Mammary epithelial cell (primary cell): ENCODE measurements at regions not wholly inside any gene's neighbourhood (a gene's known extent, or its start where the extent isn't known, plus 50 kb on each side); places are given as distances from the start of the nearest gene placed in this dataset.

ENCODE experiments used
- EZH2 ChIP-seq: IDR thresholded peaks from 2 replicates; pipeline ENCODE4 v1.6.1; 2012; ENCODE audit warnings: low read length, inconsistent platforms, borderline replicate concordance
- TF ChIP-seq, protein P1 (sequence below), 2 donors: IDR thresholded peaks in 1 of 2; conservative IDR thresholded peaks in 1 of 2; 2 replicates each; pipeline ENCODE4 v1.5.1; 2011 to 2012; ENCODE audit warnings: inconsistent platforms in 2 of 2, low read length in 2 of 2, mild to moderate bottlenecking in 2 of 2, control low read depth in 1 of 2, low read depth in 1 of 2; ENCODE audit not compliant: insufficient read depth in 1 of 2; ENCODE audit errors: extremely low read depth in 1 of 2

DNA sequence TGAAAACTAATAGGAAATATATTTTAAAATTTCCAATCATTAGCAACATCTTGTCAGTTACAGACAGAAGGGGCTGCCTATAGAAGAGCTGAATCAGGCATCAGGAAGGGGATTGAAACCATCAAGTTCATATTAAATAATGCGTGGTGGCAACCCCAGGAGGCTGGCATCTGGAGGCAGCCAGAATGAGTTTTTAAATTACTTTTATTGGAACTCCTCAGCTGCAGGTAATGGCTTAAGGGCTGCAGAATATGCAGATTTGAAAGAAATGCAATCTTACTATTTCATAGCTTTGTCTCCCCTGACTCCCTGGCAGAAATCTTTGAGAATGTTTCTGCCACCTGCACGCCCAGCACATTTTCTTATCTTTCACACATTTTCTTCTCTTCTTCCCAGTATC, 711.6 kb downstream of the PCDH19 start:
- TF ChIP-seq, protein P1, sequence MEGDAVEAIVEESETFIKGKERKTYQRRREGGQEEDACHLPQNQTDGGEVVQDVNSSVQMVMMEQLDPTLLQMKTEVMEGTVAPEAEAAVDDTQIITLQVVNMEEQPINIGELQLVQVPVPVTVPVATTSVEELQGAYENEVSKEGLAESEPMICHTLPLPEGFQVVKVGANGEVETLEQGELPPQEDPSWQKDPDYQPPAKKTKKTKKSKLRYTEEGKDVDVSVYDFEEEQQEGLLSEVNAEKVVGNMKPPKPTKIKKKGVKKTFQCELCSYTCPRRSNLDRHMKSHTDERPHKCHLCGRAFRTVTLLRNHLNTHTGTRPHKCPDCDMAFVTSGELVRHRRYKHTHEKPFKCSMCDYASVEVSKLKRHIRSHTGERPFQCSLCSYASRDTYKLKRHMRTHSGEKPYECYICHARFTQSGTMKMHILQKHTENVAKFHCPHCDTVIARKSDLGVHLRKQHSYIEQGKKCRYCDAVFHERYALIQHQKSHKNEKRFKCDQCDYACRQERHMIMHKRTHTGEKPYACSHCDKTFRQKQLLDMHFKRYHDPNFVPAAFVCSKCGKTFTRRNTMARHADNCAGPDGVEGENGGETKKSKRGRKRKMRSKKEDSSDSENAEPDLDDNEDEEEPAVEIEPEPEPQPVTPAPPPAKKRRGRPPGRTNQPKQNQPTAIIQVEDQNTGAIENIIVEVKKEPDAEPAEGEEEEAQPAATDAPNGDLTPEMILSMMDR (conservative IDR thresholded peaks at IDR 0.05 in 1 of 2, IDR thresholded peaks at IDR 0.05 in 1 of 2; ENCODE audit: extremely low read depth in 1 of 2, insufficient read depth in 1 of 2, low read depth in 1 of 2, low read length in 2 of 2) = no peak
- no peak for TF ChIP-seq EZH2
